ENCODE measurements at regions not wholly inside any gene's neighbourhood (a gene's known extent, or its start where the extent isn't known, plus 50 kb on each side); places are given as distances from the start of the nearest gene placed in this dataset.

GRCh38 chr5:113804943-113805342 lies 291.4 kb downstream of the YTHDC2 start:
- DNase-seq: no peak

GRCh38 chr5:113806250-113806649 lies 292.8 kb downstream of the YTHDC2 start:
- DNase-seq: no peak

GRCh38 chr5:113806904-113807303 lies 293.4 kb downstream of the YTHDC2 start:
- no peak for DNase-seq

- DNase-seq: no peak
These were observed 294.0 kb downstream of the YTHDC2 start for GRCh38 chr5:113807427-113807991.

- DNase-seq: no peak
These were observed 295.5 kb downstream of the YTHDC2 start for GRCh38 chr5:113808956-113809355.

GRCh38 chr5:113809626-113810025 lies 296.1 kb downstream of the YTHDC2 start:
- DNase-seq: no peak

- no peak for DNase-seq
These were observed 300.0 kb downstream of the YTHDC2 start for GRCh38 chr5:113813466-113813865.

- DNase-seq: no peak
These were observed 304.2 kb downstream of the YTHDC2 start for GRCh38 chr5:113817683-113818082.

- no peak for DNase-seq
These were observed 310.2 kb downstream of the YTHDC2 start for GRCh38 chr5:113823696-113824095.

GRCh38 chr5:113824307-113824706 lies 310.8 kb downstream of the YTHDC2 start:
- DNase-seq: no peak

- no peak for DNase-seq
These were observed 311.7 kb downstream of the YTHDC2 start for GRCh38 chr5:113825176-113825575.

- DNase-seq: no peak
These were observed 333.4 kb downstream of the YTHDC2 start for GRCh38 chr5:113846941-113847340.

GRCh38 chr5:113864437-113864836 lies 350.9 kb downstream of the YTHDC2 start:
- no peak for DNase-seq

- DNase-seq: no peak
These were observed 353.3 kb downstream of the YTHDC2 start for GRCh38 chr5:113866763-113867162.

GRCh38 chr5:113869611-113870010 lies 356.1 kb downstream of the YTHDC2 start:
- DNase-seq: no peak

- DNase-seq: no peak
These were observed 358.5 kb downstream of the YTHDC2 start for GRCh38 chr5:113871972-113872371.

GRCh38 chr5:113875096-113875495 lies 361.6 kb downstream of the YTHDC2 start:
- no peak for DNase-seq

- DNase-seq: no peak
These were observed 378.0 kb downstream of the YTHDC2 start for GRCh38 chr5:113891491-113891890.

- no peak for DNase-seq
These were observed 383.3 kb downstream of the YTHDC2 start for GRCh38 chr5:113896789-113897188.

GRCh38 chr5:113897748-113898147 lies 384.3 kb downstream of the YTHDC2 start:
- no peak for DNase-seq

GRCh38 chr5:113900141-113900540 lies 386.6 kb downstream of the YTHDC2 start:
- DNase-seq: no peak

- DNase-seq: no peak
These were observed 387.3 kb downstream of the YTHDC2 start for GRCh38 chr5:113900816-113901215.

GRCh38 chr5:113901718-113902117 lies 388.2 kb downstream of the YTHDC2 start:
- no peak for DNase-seq

- no peak for DNase-seq
These were observed 389.6 kb downstream of the YTHDC2 start for GRCh38 chr5:113902917-113903660.

GRCh38 chr5:113909782-113910181 lies 396.3 kb downstream of the YTHDC2 start:
- DNase-seq: no peak
